22Rv1 (cell line): ENCODE measurements at regions not wholly inside any gene's neighbourhood (a gene's known extent, or its start where the extent isn't known, plus 50 kb on each side); places are given as distances from the start of the nearest gene placed in this dataset.

Experiments used
- H3K27ac ChIP-seq: fragments of 450-650 bp; 2 replicates; pipeline ENCODE4 v1.5.1; 2017
- ZFX ChIP-seq: fragments of 450-650 bp; IDR thresholded peaks from 2 replicates; pipeline ENCODE4 v1.6.1; 2017; ENCODE audit warnings: antibody characterized with exemption, borderline replicate concordance
- TF ChIP-seq, protein P1 (sequence below): fragments of 450-650 bp; IDR thresholded peaks from 2 replicates; pipeline ENCODE4 v1.5.1; 2017; ENCODE audit warnings: mild to moderate bottlenecking

DNA sequence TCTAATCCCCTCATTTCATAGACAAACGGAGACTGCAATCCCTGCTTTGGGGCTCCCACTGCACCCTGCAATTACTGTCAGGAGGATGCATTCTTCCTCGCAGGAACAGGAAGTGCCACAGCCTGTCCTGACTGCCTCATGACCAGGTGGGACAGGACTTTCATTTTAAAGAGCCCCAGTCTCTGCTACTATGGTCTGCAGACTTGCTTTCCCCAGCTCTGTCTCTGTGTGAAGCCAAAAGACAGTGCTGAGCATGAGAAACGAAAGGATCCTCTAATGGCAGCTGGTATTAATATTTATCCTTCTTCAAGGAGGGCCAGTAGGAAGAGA lies 60.0 kb upstream of the PNMA1 start:
- H3K27ac ChIP-seq, result no peak overlapping the region
- TF ChIP-seq, protein P1, sequence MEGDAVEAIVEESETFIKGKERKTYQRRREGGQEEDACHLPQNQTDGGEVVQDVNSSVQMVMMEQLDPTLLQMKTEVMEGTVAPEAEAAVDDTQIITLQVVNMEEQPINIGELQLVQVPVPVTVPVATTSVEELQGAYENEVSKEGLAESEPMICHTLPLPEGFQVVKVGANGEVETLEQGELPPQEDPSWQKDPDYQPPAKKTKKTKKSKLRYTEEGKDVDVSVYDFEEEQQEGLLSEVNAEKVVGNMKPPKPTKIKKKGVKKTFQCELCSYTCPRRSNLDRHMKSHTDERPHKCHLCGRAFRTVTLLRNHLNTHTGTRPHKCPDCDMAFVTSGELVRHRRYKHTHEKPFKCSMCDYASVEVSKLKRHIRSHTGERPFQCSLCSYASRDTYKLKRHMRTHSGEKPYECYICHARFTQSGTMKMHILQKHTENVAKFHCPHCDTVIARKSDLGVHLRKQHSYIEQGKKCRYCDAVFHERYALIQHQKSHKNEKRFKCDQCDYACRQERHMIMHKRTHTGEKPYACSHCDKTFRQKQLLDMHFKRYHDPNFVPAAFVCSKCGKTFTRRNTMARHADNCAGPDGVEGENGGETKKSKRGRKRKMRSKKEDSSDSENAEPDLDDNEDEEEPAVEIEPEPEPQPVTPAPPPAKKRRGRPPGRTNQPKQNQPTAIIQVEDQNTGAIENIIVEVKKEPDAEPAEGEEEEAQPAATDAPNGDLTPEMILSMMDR, result no peak
- TF ChIP-seq ZFX, result no peak

DNA sequence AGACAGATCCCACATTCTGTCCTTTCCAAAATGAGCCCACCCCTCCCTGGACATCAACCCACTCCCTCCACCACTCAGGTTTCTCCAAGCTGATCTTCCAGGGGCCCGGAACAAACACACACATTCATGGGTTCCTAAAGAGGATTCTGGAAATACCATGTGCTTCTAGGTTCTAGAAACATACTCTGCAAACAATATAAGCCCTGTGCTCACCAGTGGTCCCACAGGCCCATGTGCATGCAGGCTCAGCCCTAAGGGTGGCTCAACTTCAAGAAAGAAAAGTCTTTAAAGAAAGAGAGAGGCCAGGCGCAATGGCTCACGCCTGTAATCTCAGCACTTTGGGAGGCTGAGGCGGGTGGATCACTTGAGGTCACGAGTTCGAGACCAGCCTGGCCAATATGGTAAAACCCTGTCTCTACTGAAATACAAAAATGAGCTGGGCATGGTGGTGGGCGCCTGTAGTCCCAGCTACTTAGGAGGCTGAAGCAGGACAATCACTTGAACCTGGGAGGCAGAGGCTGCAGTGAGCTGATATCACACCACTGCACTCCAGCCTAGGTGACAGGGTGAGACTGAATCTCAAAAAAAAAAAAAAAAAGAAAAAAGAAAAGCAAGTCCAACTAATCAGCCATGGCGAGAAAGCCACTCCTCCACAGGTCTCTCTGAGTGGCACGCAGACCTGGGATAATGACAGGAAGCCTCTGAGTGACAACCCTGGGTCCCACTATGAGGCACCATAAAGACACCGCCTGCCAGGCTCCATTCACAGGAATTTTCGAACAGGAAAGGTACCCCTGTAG lies 59.5 kb upstream of the PNMA1 start:
- no peak for TF ChIP-seq ZFX
- TF ChIP-seq, protein P1, result no peak
- H3K27ac ChIP-seq, result no peak overlapping the region

DNA sequence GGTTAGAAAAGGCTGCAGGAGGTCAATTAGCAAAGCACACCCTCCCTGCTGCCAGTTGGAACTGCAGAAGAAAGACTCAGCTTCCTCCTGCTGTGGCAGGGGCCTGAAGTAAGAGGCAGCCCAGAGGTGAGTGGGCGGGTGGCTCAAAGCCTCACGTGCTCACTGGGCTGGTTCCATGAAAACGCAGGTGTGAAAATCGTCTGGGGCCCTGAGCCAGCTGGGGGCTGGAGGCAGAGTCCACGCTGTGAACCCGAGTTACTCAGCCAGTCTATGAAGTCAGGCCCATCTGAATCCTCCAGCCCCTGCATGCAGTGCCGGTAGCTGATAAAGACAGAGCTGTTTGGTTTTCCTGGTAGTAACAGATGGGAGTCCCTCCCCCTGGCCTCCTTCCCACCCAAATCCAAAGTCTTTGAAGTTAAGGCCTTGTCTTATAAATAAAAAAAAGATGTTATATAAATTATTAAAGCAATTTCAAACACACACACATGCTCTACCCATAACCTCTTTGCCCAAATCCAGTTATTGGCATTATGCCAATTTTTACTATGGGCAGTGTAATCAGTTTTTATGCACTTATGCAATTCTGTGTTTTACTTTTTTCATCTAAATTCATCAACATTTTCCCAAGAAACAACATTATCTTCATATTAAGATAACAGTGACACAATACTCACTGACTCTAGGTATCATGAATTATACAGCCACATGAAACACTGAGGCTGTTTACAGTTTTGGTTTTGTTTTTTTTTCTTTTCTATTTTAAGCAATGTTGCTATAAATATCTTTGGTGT lies 57.9 kb upstream of the PNMA1 start:
- no peak overlapping the region for H3K27ac ChIP-seq
- TF ChIP-seq ZFX, result no peak
- TF ChIP-seq, protein P1, result no peak

DNA sequence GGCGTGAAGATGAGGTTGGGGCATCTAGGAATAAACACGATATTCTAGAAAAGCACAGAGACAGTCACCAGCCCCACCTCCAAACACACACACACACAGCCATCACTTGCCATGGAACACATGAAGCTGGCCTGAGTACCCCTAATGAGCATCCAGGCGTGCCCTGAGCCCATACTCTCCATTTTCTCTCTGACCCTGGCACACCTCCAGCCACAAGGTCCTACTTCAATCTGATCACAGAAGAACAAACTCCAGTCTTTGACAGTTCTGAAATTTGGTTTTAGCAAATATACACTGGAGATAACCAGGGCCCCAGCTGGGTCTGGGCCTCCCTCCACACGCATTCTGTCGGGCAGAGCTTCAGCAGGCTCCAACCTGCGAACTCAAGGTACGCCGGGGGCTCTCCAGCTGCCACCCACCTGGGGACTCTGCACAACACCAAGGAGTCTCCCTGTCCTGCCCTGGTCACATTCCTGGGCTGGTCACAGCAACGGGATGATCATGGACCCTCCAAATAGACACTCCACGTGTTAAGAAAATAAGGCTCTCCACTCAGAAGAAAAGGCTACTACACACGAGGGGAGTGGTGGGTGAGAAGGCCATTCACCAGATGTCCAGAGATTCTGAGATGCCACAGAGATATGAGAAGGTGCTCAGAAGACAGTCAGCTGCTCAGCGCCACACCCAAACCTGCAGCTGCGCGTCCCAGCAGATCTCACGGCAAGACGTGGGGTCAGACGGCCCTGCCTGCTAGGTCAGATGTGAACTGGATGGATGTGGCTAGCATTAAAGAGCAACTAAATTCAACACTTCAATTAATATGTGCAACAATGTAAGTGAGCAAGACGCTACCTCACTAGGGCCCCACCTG lies 57.0 kb upstream of the PNMA1 start:
- TF ChIP-seq, protein P1, result no peak
- TF ChIP-seq ZFX, result no peak
- H3K27ac ChIP-seq, result no peak overlapping the region

DNA sequence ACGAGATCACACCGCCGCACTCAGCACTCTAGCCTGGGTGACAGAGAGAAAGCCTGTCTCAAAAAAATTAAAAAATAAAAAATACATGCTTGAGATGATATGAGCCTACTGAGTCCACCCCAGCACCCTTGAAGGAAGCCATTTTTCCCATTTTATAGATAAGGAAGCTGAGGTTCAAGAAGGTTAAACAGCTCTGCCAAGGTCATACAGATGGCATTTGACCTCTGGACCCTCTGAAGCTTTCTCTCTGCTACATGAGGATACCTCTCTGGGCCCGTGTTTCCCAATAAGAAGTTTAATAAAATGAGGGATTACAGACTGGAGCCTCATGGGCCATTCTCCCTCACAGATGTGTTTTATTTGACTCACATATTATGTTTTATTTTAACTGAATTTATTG lies 53.9 kb upstream of the PNMA1 start:
- TF ChIP-seq, protein P1, result no peak
- no peak for TF ChIP-seq ZFX
- H3K27ac ChIP-seq, result no peak overlapping the region

DNA sequence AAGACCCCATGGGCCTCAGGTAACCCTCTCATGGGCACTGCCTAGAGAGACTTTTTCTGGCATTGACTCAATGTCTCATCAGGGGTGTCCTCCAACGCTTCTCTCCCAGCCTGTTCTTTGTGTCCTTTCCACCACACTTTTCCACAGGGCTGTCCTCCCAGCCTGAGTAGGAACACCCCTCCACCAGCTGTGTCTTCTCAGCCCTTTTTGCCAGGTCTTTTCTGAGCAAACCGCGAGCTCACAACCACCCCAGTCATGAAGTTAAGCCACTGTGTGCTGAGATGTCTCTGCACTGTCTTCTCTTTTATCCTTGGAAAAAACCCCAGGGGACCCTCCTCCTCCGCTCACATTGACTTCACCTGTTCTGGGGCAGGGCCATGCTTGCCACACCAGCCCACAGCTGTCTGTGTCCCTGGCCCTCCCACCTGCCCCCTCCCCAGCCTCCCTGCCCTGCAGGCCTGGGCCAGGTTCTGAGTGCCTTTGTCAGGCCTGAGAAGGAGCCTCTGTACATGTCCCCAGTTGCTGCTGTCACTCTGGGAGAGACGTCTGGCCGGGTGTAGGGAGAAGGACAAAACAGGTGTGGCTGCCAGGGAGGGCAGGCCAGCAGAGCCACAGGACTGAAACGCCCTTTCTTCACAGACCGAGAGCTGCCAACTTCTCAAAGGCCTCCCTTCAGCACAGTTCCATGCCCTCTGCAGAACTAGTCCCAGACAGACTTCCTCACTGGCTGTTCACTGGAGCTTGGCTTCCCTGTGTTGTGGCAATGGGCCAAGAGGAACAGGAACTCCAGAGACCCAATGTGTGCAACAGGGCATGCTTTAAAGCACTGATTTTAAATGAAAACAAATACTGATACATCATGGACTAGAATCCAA lies 50.5 kb upstream of the PNMA1 start:
- no peak for TF ChIP-seq ZFX
- TF ChIP-seq, protein P1, result no peak
- peak overlapping the region; percentile 57 for H3K27ac ChIP-seq
